Neural progenitor cell (in vitro differentiated cells): ENCODE measurements at regions not wholly inside any gene's neighbourhood (a gene's known extent, or its start where the extent isn't known, plus 50 kb on each side); places are given as distances from the start of the nearest gene placed in this dataset.

Experiments used
- DNase-seq: peaks from one replicate; pipeline ENCODE4 v3.0.0-alpha.2; 2016; ENCODE audit warnings: low spot score
- H2AFZ ChIP-seq: fragments of 200-600 bp; sonication (generic); replicated peaks from 2 replicates; pipeline ENCODE4 v1.6.1; 2016; ENCODE audit warnings: antibody characterized with exemption
- H3F3A ChIP-seq: fragments of 200-600 bp; sonication (generic); 2 replicates; pipeline ENCODE4 v1.6.1; 2016; ENCODE audit warnings: antibody characterized with exemption, low read depth
- H3K27ac ChIP-seq: fragments of 200-600 bp; sonication (generic); 2 replicates; pipeline ENCODE4 v1.5.1; 2016; ENCODE audit warnings: mild to moderate bottlenecking
- H3K27me3 ChIP-seq: fragments of 200-600 bp; sonication (generic); 2 replicates; pipeline ENCODE4 v1.6.1; 2016; ENCODE audit warnings: mild to moderate bottlenecking, moderate library complexity
- H3K36me3 ChIP-seq: fragments of 200-600 bp; sonication (generic); 2 replicates; pipeline ENCODE4 v1.5.1; 2016
- H3K4me1 ChIP-seq: fragments of 200-600 bp; sonication (generic); 2 replicates; pipeline ENCODE4 v1.6.1; 2016; ENCODE audit warnings: mixed run types
- H3K4me2 ChIP-seq: fragments of 200-600 bp; sonication (generic); 2 replicates; pipeline ENCODE4 v1.6.1; 2016
- H3K4me3 ChIP-seq: fragments of 200-600 bp; sonication (generic); 2 replicates; pipeline ENCODE4 v1.5.1; 2016
- H3K79me2 ChIP-seq: fragments of 200-600 bp; sonication (generic); 2 replicates; pipeline ENCODE4 v1.6.1; 2016; ENCODE audit warnings: low read depth
- H3K9ac ChIP-seq: fragments of 200-600 bp; sonication (generic); 2 replicates; pipeline ENCODE4 v1.6.1; 2016
- H3K9me3 ChIP-seq: fragments of 200-600 bp; sonication (generic); 2 replicates; pipeline ENCODE4 v1.5.1; 2016; ENCODE audit warnings: low read depth
- H4K20me1 ChIP-seq: fragments of 200-600 bp; sonication (generic); 2 replicates; pipeline ENCODE4 v1.6.1; 2016; ENCODE audit warnings: low read depth
- H3K27ac Mint-ChIP-seq: 3 replicates; pipeline ENCODE4 v1.8.0; 2021; ENCODE audit warnings: mixed read lengths
- H3K27me3 Mint-ChIP-seq: 2 replicates; pipeline ENCODE4 v1.8.0; 2022; ENCODE audit warnings: low read depth, mild to moderate bottlenecking, inconsistent platforms, moderate library complexity, mixed read lengths; ENCODE audit not compliant: insufficient read depth
- H3K36me3 Mint-ChIP-seq: 3 replicates; pipeline ENCODE4 v1.8.0; 2021; ENCODE audit warnings: mixed read lengths
- H3K4me1 Mint-ChIP-seq: 3 replicates; pipeline ENCODE4 v1.8.0; 2021; ENCODE audit warnings: mixed read lengths
- H3K4me3 Mint-ChIP-seq: 3 replicates; pipeline ENCODE4 v1.8.0; 2021; ENCODE audit warnings: mild to moderate bottlenecking, moderate library complexity, mixed read lengths
- H3K9me3 Mint-ChIP-seq: 3 replicates; pipeline ENCODE4 v1.8.0; 2020; ENCODE audit warnings: mixed read lengths
- CTCF ChIP-seq: fragments of 200-600 bp; sonication (generic); IDR thresholded peaks from 2 replicates; pipeline ENCODE4 v1.5.1; 2017; ENCODE audit warnings: antibody characterized with exemption, mild to moderate bottlenecking
- EZH2 ChIP-seq: fragments of 200-600 bp; sonication (generic); IDR thresholded peaks from 2 replicates; pipeline ENCODE4 v1.6.1; 2017; ENCODE audit warnings: antibody characterized with exemption, mild to moderate bottlenecking, moderate library complexity
- EZH2phosphoT487 ChIP-seq: fragments of 200-600 bp; sonication (generic); IDR thresholded peaks from 2 replicates; pipeline ENCODE4 v1.6.1; 2017; ENCODE audit warnings: antibody characterized with exemption

GRCh38 chr2:67137699-67138098 lies 259.4 kb upstream of the ETAA1 start:
- no peak for TF ChIP-seq EZH2phosphoT487
- TF ChIP-seq EZH2, result no peak
- TF ChIP-seq CTCF, result no peak
- no peaks in the 10 kb centered on the region for H3K4me1 ChIP-seq
- H4K20me1 ChIP-seq, result no peaks in the 10 kb centered on the region
- no peak overlapping the region for H3K4me3 ChIP-seq
- Mint-ChIP-seq H3K9me3 (no peaks in the 10 kb centered on the region), H3K27ac (no peak overlapping the region), H3K36me3 (no peaks in the 10 kb centered on the region), H3K4me3 (no peak overlapping the region), H3K27me3 (no peaks in the 10 kb centered on the region), H3K4me1 (no peaks in the 10 kb centered on the region)
- H3K27ac ChIP-seq, result no peak overlapping the region
- H3K9me3 ChIP-seq, result no peaks in the 10 kb centered on the region
- H3K79me2 ChIP-seq, result no peaks in the 10 kb centered on the region
- no peak overlapping the region for H3K9ac ChIP-seq
- no peaks in the 10 kb centered on the region for H3K36me3 ChIP-seq
- DNase-seq, result no peak
- no peak overlapping the region for H2AFZ ChIP-seq
- H3K27me3 ChIP-seq, result no peaks in the 10 kb centered on the region
- no peak overlapping the region for H3K4me2 ChIP-seq
- H3F3A ChIP-seq, result no peaks in the 10 kb centered on the region

- Mint-ChIP-seq H3K36me3 (no peaks in the 10 kb centered on the region), H3K27me3 (no peaks in the 10 kb centered on the region), H3K4me3 (no peak overlapping the region), H3K27ac (no peak overlapping the region), H3K9me3 (no peaks in the 10 kb centered on the region), H3K4me1 (no peaks in the 10 kb centered on the region)
- no peak overlapping the region for H3K4me3 ChIP-seq
- H2AFZ ChIP-seq, result no peak overlapping the region
- no peaks in the 10 kb centered on the region for H3K4me1 ChIP-seq
- no peak overlapping the region for H3K27ac ChIP-seq
- H3K27me3 ChIP-seq, result no peaks in the 10 kb centered on the region
- no peak overlapping the region for H3K9ac ChIP-seq
- H3K4me2 ChIP-seq, result no peak overlapping the region
- TF ChIP-seq CTCF, result no peak
- TF ChIP-seq EZH2, result no peak
- no peak for TF ChIP-seq EZH2phosphoT487
- DNase-seq, result no peak
- no peaks in the 10 kb centered on the region for H3K79me2 ChIP-seq
- H3K36me3 ChIP-seq, result no peaks in the 10 kb centered on the region
- H3K9me3 ChIP-seq, result no peaks in the 10 kb centered on the region
- H3F3A ChIP-seq, result no peaks in the 10 kb centered on the region
- no peaks in the 10 kb centered on the region for H4K20me1 ChIP-seq
These were observed 255.1 kb upstream of the ETAA1 start for GRCh38 chr2:67142071-67142470.

GRCh38 chr2:67142741-67143140 lies 254.4 kb upstream of the ETAA1 start:
- Mint-ChIP-seq H3K36me3 (no peaks in the 10 kb centered on the region), H3K27ac (no peak overlapping the region)

More at GRCh38 chr2:67142741-67143140, 254.4 kb upstream of the ETAA1 start:
- no peaks in the 10 kb centered on the region for H3K36me3 ChIP-seq
- no peaks in the 10 kb centered on the region for H4K20me1 ChIP-seq
- DNase-seq, result no peak
- no peaks in the 10 kb centered on the region for H3K27me3 Mint-ChIP-seq
- no peaks in the 10 kb centered on the region for H3K4me1 Mint-ChIP-seq
- H3K4me3 Mint-ChIP-seq, result no peak overlapping the region
- no peak overlapping the region for H2AFZ ChIP-seq
- no peaks in the 10 kb centered on the region for H3K9me3 Mint-ChIP-seq
- no peak for TF ChIP-seq EZH2
- no peak for TF ChIP-seq EZH2phosphoT487
- TF ChIP-seq CTCF, result no peak
- no peaks in the 10 kb centered on the region for H3K27me3 ChIP-seq
- H3K4me1 ChIP-seq, result no peaks in the 10 kb centered on the region
- no peak overlapping the region for H3K4me2 ChIP-seq
- no peak overlapping the region for H3K27ac ChIP-seq
- no peak overlapping the region for H3K4me3 ChIP-seq
- no peaks in the 10 kb centered on the region for H3F3A ChIP-seq
- H3K9me3 ChIP-seq, result no peaks in the 10 kb centered on the region
- H3K9ac ChIP-seq, result no peak overlapping the region
- no peaks in the 10 kb centered on the region for H3K79me2 ChIP-seq
